ENCODE measurements at regions not wholly inside any gene's neighbourhood (a gene's known extent, or its start where the extent isn't known, plus 50 kb on each side); places are given as distances from the start of the nearest gene placed in this dataset.

DNA sequence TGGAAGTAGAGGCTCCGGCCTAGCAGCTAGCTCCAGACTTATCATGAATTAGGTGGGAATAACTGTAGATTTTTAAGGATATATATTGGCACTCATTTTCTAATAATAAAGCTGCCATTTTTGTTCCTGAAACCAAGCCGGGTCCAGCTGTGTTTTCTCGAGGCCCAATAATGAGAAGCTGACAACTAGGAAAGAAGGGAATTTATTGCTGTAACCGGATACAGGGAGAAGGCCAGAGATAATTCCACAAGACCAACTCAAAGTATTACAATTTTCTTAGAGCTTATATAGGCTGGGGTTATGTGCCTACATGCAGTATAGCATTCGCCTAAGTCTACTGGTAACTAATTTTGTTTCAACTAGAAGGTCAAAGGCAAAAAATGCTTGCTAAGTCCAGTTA is 122.3 kb upstream of the FBXO33 start:
- no peak for DNase-seq
- Histone ChIP-seq H4K91ac (ENCODE audit: low read depth, low read length) (no peak overlapping the region), H2AFZ (ENCODE audit: insufficient read depth, low read length, poor library complexity) (no peak overlapping the region), H4K12ac (ENCODE audit: low read depth, low read length) (no peak overlapping the region), H3K4me3 (ENCODE audit: low read depth, low read length) (no peak overlapping the region), H4K8ac (ENCODE audit: low read depth, low read length) (no peak overlapping the region), H2BK12ac (ENCODE audit: low read length) (no peak overlapping the region), H2AK5ac (ENCODE audit: low read length) (no peak overlapping the region), H3K79me2 (ENCODE audit: control insufficient read depth, insufficient read depth, low read length, poor library complexity) (no peaks in the 10 kb centered on the region), H3K9me3 (ENCODE audit: insufficient read depth, low read depth, low read length) (no peaks in the 10 kb centered on the region), H2BK120ac (ENCODE audit: insufficient read depth, low read length, poor library complexity) (no peak overlapping the region), H3K36me3 (ENCODE audit: control insufficient read depth in 1 of 2, insufficient read depth in 2 of 2, low read length in 2 of 2) (no peaks in the 10 kb centered on the region), H3K23ac (ENCODE audit: low read length) (no peak overlapping the region), H3K27ac (ENCODE audit: low read depth, low read length) (no peak overlapping the region), H3K14ac (ENCODE audit: low read length) (no peak overlapping the region), H3K9ac (ENCODE audit: low read length) (no peak overlapping the region), H3K4me1 (ENCODE audit: control insufficient read depth in 1 of 2, insufficient read depth in 2 of 2, low read length in 2 of 2) (no peaks in the 10 kb centered on the region), H3K27me3 (ENCODE audit: insufficient read depth, low read length) (no peaks in the 10 kb centered on the region), H3K4ac (ENCODE audit: low read depth, low read length) (no peak overlapping the region), H3K4me2 (ENCODE audit: low read length) (no peak overlapping the region), H3K18ac (ENCODE audit: low read length) (no peak overlapping the region), H3K79me1 (ENCODE audit: low read length) (no peaks in the 10 kb centered on the region), H2BK5ac (ENCODE audit: low read depth, low read length, poor library complexity) (no peak overlapping the region)
- no CpG with 5 or more reads among the region's 5 CpGs for WGBS (ENCODE audit: extremely low coverage, insufficient coverage, insufficient read length)

DNA sequence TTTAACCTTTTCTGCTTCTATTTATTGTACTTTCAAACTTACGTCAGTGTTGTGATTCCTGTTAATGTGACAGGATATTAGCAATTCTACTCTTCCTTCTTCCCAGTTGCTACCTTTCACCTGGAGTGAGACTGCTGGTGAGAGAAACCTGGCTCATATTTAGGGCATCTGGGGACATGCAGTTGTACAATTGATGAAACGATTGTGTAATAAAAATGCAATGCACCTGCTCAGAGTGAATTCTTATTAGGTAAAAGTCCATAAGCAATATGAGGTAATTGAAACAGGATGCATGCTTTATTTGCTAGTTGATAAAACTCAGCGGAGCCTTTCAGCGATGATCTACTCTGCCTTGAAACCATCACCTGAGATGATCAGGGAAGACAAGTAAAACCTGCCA is 116.1 kb upstream of the FBXO33 start:
- Histone ChIP-seq H4K8ac (ENCODE audit: low read depth, low read length) (no peak overlapping the region), H3K4me1 (ENCODE audit: control insufficient read depth in 1 of 2, insufficient read depth in 2 of 2, low read length in 2 of 2) (no peaks in the 10 kb centered on the region), H3K4me3 (ENCODE audit: low read depth, low read length) (no peak overlapping the region), H3K79me2 (ENCODE audit: control insufficient read depth, insufficient read depth, low read length, poor library complexity) (no peaks in the 10 kb centered on the region), H3K36me3 (ENCODE audit: control insufficient read depth in 1 of 2, insufficient read depth in 2 of 2, low read length in 2 of 2) (no peaks in the 10 kb centered on the region), H4K12ac (ENCODE audit: low read depth, low read length) (no peak overlapping the region), H3K18ac (ENCODE audit: low read length) (no peak overlapping the region), H3K23ac (ENCODE audit: low read length) (no peak overlapping the region), H2AK5ac (ENCODE audit: low read length) (no peak overlapping the region), H3K9ac (ENCODE audit: low read length) (no peak overlapping the region), H3K14ac (ENCODE audit: low read length) (no peak overlapping the region), H3K4ac (ENCODE audit: low read depth, low read length) (no peak overlapping the region), H3K9me3 (ENCODE audit: insufficient read depth, low read depth, low read length) (no peaks in the 10 kb centered on the region), H3K27ac (ENCODE audit: low read depth, low read length) (no peak overlapping the region), H2AFZ (ENCODE audit: insufficient read depth, low read length, poor library complexity) (no peak overlapping the region), H3K79me1 (ENCODE audit: low read length) (no peaks in the 10 kb centered on the region), H3K4me2 (ENCODE audit: low read length) (no peak overlapping the region), H2BK12ac (ENCODE audit: low read length) (no peak overlapping the region), H2BK120ac (ENCODE audit: insufficient read depth, low read length, poor library complexity) (no peak overlapping the region), H2BK5ac (ENCODE audit: low read depth, low read length, poor library complexity) (no peak overlapping the region), H3K27me3 (ENCODE audit: insufficient read depth, low read length) (no peaks in the 10 kb centered on the region), H4K91ac (ENCODE audit: low read depth, low read length) (no peak overlapping the region)
- WGBS (ENCODE audit: extremely low coverage, insufficient coverage, insufficient read length): no CpG with 5 or more reads among the region's 4 CpGs
- DNase-seq: no peak

DNA sequence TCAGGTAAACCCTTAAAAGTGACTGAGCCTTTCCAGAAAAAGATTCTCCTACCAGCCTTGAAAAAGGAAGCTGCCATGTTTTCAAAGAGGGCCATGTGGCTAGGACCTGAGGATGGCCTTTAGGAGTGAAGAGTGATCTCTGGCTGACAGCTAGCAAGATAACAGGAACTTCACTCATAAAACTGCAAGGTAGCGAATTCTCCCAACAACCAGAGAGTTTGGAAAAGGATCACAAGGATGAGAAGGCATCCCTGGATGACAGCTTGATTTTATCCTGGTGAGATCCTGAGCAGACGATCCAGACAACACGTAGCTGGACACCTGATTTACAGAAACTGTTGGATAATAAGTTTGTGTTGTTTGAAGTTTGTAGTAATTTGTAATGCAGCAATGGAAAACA is 115.6 kb upstream of the FBXO33 start:
- no peak overlapping the region for H3K18ac ChIP-seq (ENCODE audit: low read length)
- no peak overlapping the region for H4K8ac ChIP-seq (ENCODE audit: low read depth, low read length)
- H2AK5ac ChIP-seq (ENCODE audit: low read length): no peak overlapping the region
- no peak overlapping the region for H2AFZ ChIP-seq (ENCODE audit: insufficient read depth, low read length, poor library complexity)
- H3K79me2 ChIP-seq (ENCODE audit: control insufficient read depth, insufficient read depth, low read length, poor library complexity): no peaks in the 10 kb centered on the region
- no peaks in the 10 kb centered on the region for H3K27me3 ChIP-seq (ENCODE audit: insufficient read depth, low read length)
- no peak overlapping the region for H4K12ac ChIP-seq (ENCODE audit: low read depth, low read length)
- H3K4me1 ChIP-seq (ENCODE audit: control insufficient read depth in 1 of 2, insufficient read depth in 2 of 2, low read length in 2 of 2): no peaks in the 10 kb centered on the region
- H4K91ac ChIP-seq (ENCODE audit: low read depth, low read length): no peak overlapping the region
- H3K79me1 ChIP-seq (ENCODE audit: low read length): no peaks in the 10 kb centered on the region
- H3K27ac ChIP-seq (ENCODE audit: low read depth, low read length): no peak overlapping the region
- no peak overlapping the region for H2BK120ac ChIP-seq (ENCODE audit: insufficient read depth, low read length, poor library complexity)
- no peak overlapping the region for H3K14ac ChIP-seq (ENCODE audit: low read length)
- no peaks in the 10 kb centered on the region for H3K36me3 ChIP-seq (ENCODE audit: control insufficient read depth in 1 of 2, insufficient read depth in 2 of 2, low read length in 2 of 2)
- no CpG with 5 or more reads among the region's 3 CpGs for WGBS (ENCODE audit: extremely low coverage, insufficient coverage, insufficient read length)
- no peak overlapping the region for H3K4me3 ChIP-seq (ENCODE audit: low read depth, low read length)
- H3K9me3 ChIP-seq (ENCODE audit: insufficient read depth, low read depth, low read length): no peaks in the 10 kb centered on the region
- H3K4ac ChIP-seq (ENCODE audit: low read depth, low read length): no peak overlapping the region
- no peak overlapping the region for H2BK5ac ChIP-seq (ENCODE audit: low read depth, low read length, poor library complexity)
- no peak overlapping the region for H3K4me2 ChIP-seq (ENCODE audit: low read length)
- no peak overlapping the region for H2BK12ac ChIP-seq (ENCODE audit: low read length)
- no peak overlapping the region for H3K9ac ChIP-seq (ENCODE audit: low read length)
- DNase-seq: no peak
- H3K23ac ChIP-seq (ENCODE audit: low read length): no peak overlapping the region

DNA sequence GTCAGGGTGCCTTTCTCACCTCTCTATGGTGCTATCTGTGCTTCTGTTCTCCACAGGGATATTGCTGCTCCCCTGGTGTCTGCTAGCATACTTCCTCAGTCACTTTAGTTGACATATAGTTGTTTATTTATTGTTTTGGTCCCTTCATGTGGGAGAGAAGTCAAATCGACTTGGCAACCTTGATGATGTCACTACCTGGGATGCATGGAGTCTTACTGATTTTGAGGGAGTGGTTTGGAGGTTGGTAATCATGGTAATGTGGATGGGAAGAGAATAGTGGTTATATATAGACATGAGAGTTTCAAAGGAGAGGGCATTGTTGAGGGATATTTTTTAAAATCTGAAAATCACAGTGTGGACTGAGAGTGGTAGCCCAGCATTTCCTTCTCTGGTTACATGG is 73.6 kb upstream of the FBXO33 start:
- peaks cover 3% of the 10 kb centered on the region for H3K9me3 ChIP-seq (ENCODE audit: insufficient read depth, low read depth, low read length)
- no peak overlapping the region for H2BK5ac ChIP-seq (ENCODE audit: low read depth, low read length, poor library complexity)
- no peak overlapping the region for H3K14ac ChIP-seq (ENCODE audit: low read length)
- no peak overlapping the region for H2AFZ ChIP-seq (ENCODE audit: insufficient read depth, low read length, poor library complexity)
- H2AK5ac ChIP-seq (ENCODE audit: low read length): no peak overlapping the region
- H3K79me1 ChIP-seq (ENCODE audit: low read length): no peaks in the 10 kb centered on the region
- H3K27ac ChIP-seq (ENCODE audit: low read depth, low read length): no peak overlapping the region
- no peak overlapping the region for H2BK120ac ChIP-seq (ENCODE audit: insufficient read depth, low read length, poor library complexity)
- no peak for DNase-seq
- WGBS (ENCODE audit: extremely low coverage, insufficient coverage, insufficient read length): no CpG with 5 or more reads among the region's 1 CpG
- H3K79me2 ChIP-seq (ENCODE audit: control insufficient read depth, insufficient read depth, low read length, poor library complexity): no peaks in the 10 kb centered on the region
- H4K91ac ChIP-seq (ENCODE audit: low read depth, low read length): no peak overlapping the region
- H4K8ac ChIP-seq (ENCODE audit: low read depth, low read length): no peak overlapping the region
- no peak overlapping the region for H3K4ac ChIP-seq (ENCODE audit: low read depth, low read length)
- H3K4me1 ChIP-seq (ENCODE audit: control insufficient read depth in 1 of 2, insufficient read depth in 2 of 2, low read length in 2 of 2): no peaks in the 10 kb centered on the region
- H4K12ac ChIP-seq (ENCODE audit: low read depth, low read length): no peak overlapping the region
- no peaks in the 10 kb centered on the region for H3K36me3 ChIP-seq (ENCODE audit: control insufficient read depth in 1 of 2, insufficient read depth in 2 of 2, low read length in 2 of 2)
- H3K23ac ChIP-seq (ENCODE audit: low read length): no peak overlapping the region
- no peaks in the 10 kb centered on the region for H3K27me3 ChIP-seq (ENCODE audit: insufficient read depth, low read length)
- H2BK12ac ChIP-seq (ENCODE audit: low read length): no peak overlapping the region
- H3K4me3 ChIP-seq (ENCODE audit: low read depth, low read length): no peak overlapping the region
- no peak overlapping the region for H3K18ac ChIP-seq (ENCODE audit: low read length)
- no peak overlapping the region for H3K4me2 ChIP-seq (ENCODE audit: low read length)
- no peak overlapping the region for H3K9ac ChIP-seq (ENCODE audit: low read length)

Data from trophoblast cell (in vitro differentiated cells and primary cell).